HCT116 (cell line): ENCODE measurements at regions not wholly inside any gene's neighbourhood (a gene's known extent, or its start where the extent isn't known, plus 50 kb on each side); places are given as distances from the start of the nearest gene placed in this dataset.

Experiments
- ATAC-seq: fragments of 200-7000 bp; cut with Tn5 transposase; 2 replicates; pipeline ENCODE4 v1.9.1; 2020; ENCODE audit warnings: mild to moderate bottlenecking, moderate library complexity
- BruUV-seq: library from RNA; stranded (reverse); fragments of 400-500 nt; replicated peaks from 2 replicates; lab custom pipeline; 2021; lab: Mats Ljungman, UMichigan
- CTCF ChIA-PET: fragments of 300-600 bp; sonication (Branson Sonifier 250); formaldehyde crosslinking; loops from one replicate; lab custom pipeline; 2021; ENCODE audit warnings: antibody characterized with exemption; lab: Charles Lee
- POLR2A ChIA-PET: fragments of 300-600, 350-600 bp; sonication (Branson Sonifier 250); formaldehyde crosslinking; loops from one replicate; lab custom pipeline; 2021; ENCODE audit warnings: antibody characterized with exemption; lab: Charles Lee
- RAD21 ChIA-PET, 2 experiments: fragments of 300-600 bp; sonication (Branson Sonifier 250); formaldehyde crosslinking; loops; one replicate each; lab custom pipeline; 2023; ENCODE audit warnings: low total read pairs in 2 of 2; ENCODE audit not compliant: uncharacterized antibody in 2 of 2, unreplicated experiment in 2 of 2, low non-redundant PET in 1 of 2; lab: Charles Lee
- DNase-seq: peaks from one replicate; pipeline ENCODE4 v3.0.0-alpha.2; 2010; ENCODE audit warnings: low read depth, low spot score
- H2AFZ ChIP-seq: fragments of 200-600 bp; shearing (Covaris generic), sonication (generic); 2 replicates; pipeline ENCODE4 v1.6.1; 2017; ENCODE audit warnings: low read depth, mixed run types, mixed read lengths, antibody characterized with exemption, low read length; ENCODE audit not compliant: poor library complexity, severe bottlenecking
- H3K27ac ChIP-seq: 2 replicates; pipeline ENCODE4 v1.5.1; 2012; ENCODE audit warnings: low read depth, low read length
- H3K27me3 ChIP-seq: fragments of 200-600 bp; sonication (generic); 2 replicates; pipeline ENCODE4 v1.6.1; 2016; ENCODE audit warnings: mixed run types, low read length, mixed read lengths; ENCODE audit not compliant: insufficient read depth
- H3K36me3 ChIP-seq, 2 experiments: fragments of 200-500 bp in 1 of 2; fragments of 200-600 bp in 1 of 2; sonication (Bioruptor generic) in 1 of 2; sonication (generic) in 1 of 2; 2 replicates each; pipeline versions ENCODE4 v1.5.1 to v1.6.1; 2014 to 2016; ENCODE audit warnings: low read length in 2 of 2, inconsistent platforms in 1 of 2, mixed read lengths in 1 of 2, mixed run types in 1 of 2; ENCODE audit not compliant: insufficient read depth in 2 of 2, control insufficient read depth in 1 of 2
- H3K4me1 ChIP-seq, 2 experiments: fragments of 200-600 bp in 1 of 2; sonication (generic) in 1 of 2; 2 replicates each; pipeline versions ENCODE4 v1.5.1 to v1.6.1; 2012 to 2017; ENCODE audit warnings: low read length in 2 of 2, inconsistent platforms in 1 of 2, mild to moderate bottlenecking in 1 of 2, mixed read lengths in 1 of 2, mixed run types in 1 of 2, moderate library complexity in 1 of 2; ENCODE audit not compliant: insufficient read depth in 2 of 2, control insufficient read depth in 1 of 2
- H3K4me2 ChIP-seq: fragments of 200-600 bp; sonication (generic); 2 replicates; pipeline ENCODE4 v1.6.1; 2017; ENCODE audit warnings: mixed run types, low read length, mixed read lengths
- H3K4me3 ChIP-seq, 2 experiments: fragments of 200-600 bp in 1 of 2; sonication (generic) in 1 of 2; replicated peaks in 1 of 2; 2 replicates each; pipeline ENCODE4 v1.5.1; 2011 to 2016; ENCODE audit warnings: low read length in 2 of 2, control low read depth in 1 of 2, low read depth in 1 of 2, mild to moderate bottlenecking in 1 of 2, mixed read lengths in 1 of 2, mixed run types in 1 of 2
- H3K79me2 ChIP-seq: fragments of 200-600 bp; sonication (generic); 2 replicates; pipeline ENCODE4 v1.6.1; 2017; ENCODE audit warnings: mild to moderate bottlenecking, mixed run types, low read length, moderate library complexity, mixed read lengths; ENCODE audit not compliant: insufficient read depth
- H3K9ac ChIP-seq: fragments of 200-600 bp; sonication (generic); 2 replicates; pipeline ENCODE4 v1.6.1; 2016; ENCODE audit warnings: low read length, mixed read lengths
- H3K9me2 ChIP-seq: fragments of 200-600 bp; sonication (generic), shearing (Covaris generic); 2 replicates; pipeline ENCODE4 v1.6.1; 2017; ENCODE audit warnings: mixed run types, mild to moderate bottlenecking, moderate library complexity; ENCODE audit not compliant: insufficient read depth
- H3K9me3 ChIP-seq, 2 experiments: fragments of 200-500 bp in 1 of 2; fragments of 200-600 bp in 1 of 2; sonication (Bioruptor generic) in 1 of 2; sonication (generic) in 1 of 2; 2 replicates each; pipeline ENCODE4 v1.6.1; 2014 to 2017; ENCODE audit warnings: low read length in 2 of 2, mixed read lengths in 2 of 2, inconsistent platforms in 1 of 2, low read depth in 1 of 2, mild to moderate bottlenecking in 1 of 2, mixed run types in 1 of 2, moderate library complexity in 1 of 2; ENCODE audit not compliant: control insufficient read depth in 1 of 2, insufficient read depth in 1 of 2
- H4K20me1 ChIP-seq: fragments of 200-600 bp; sonication (generic), shearing (Covaris generic); 2 replicates; pipeline ENCODE4 v1.6.1; 2017; ENCODE audit warnings: mixed run types, mild to moderate bottlenecking, moderate library complexity; ENCODE audit not compliant: insufficient read depth
- CBX3 ChIP-seq: IDR thresholded peaks from 2 replicates; pipeline ENCODE4 v1.6.1; 2012; ENCODE audit warnings: low read depth
- EZH2 ChIP-seq: fragments of 200-600 bp; sonication (generic); IDR thresholded peaks from 2 replicates; pipeline ENCODE4 v1.6.1; 2017; ENCODE audit warnings: antibody characterized with exemption, mixed run types
- EZH2phosphoT487 ChIP-seq: fragments of 200-600 bp; IDR thresholded peaks from 2 replicates; pipeline ENCODE4 v1.6.1; 2018; ENCODE audit warnings: antibody characterized with exemption, borderline replicate concordance
- RAD21 ChIP-seq: IDR thresholded peaks from 2 replicates; pipeline ENCODE4 v1.6.1; 2012; ENCODE audit warnings: low read depth, mild to moderate bottlenecking
- REST ChIP-seq: IDR thresholded peaks from 2 replicates; pipeline ENCODE4 v1.6.1; 2012; ENCODE audit warnings: low read depth
- ZFX ChIP-seq: fragments of 450-650 bp; IDR thresholded peaks from 2 replicates; pipeline ENCODE4 v1.6.1; 2017
- intact Hi-C: fragments of 100-400 bp; cut with micrococcal nuclease; formaldehyde crosslinking; loops from 2 replicates; pipeline ENCODE4 v1.10.0; 2022

GRCh38 chr14:44795725-44796124 is 166.0 kb downstream of the KLHL28 start:
- Histone ChIP-seq H3K4me1 (no peaks in the 10 kb centered on the region), H3K79me2 (no peaks in the 10 kb centered on the region), H3K27ac (no peak overlapping the region), H3K9me2 (no peaks in the 10 kb centered on the region), H3K9me3 (no peaks in the 10 kb centered on the region), H3K4me3 (no peak overlapping the region), H3K36me3 (no peaks in the 10 kb centered on the region), H3K4me2 (no peak overlapping the region), H3K9ac (no peak overlapping the region), H2AFZ (no peak overlapping the region), H4K20me1 (no peaks in the 10 kb centered on the region; the same call in 1 of the 2 replicates), H3K27me3 (no peaks in the 10 kb centered on the region)
- ATAC-seq (no peak), DNase-seq (no peak)
- intact Hi-C loops, result no loop called here
- TF ChIP-seq RAD21 (no peak), ZFX (no peak), CBX3 (no peak), REST (no peak)
- BruUV-seq, result no TSS peak
- ChIA-PET CTCF (no interaction called here), POLR2A (no interaction called here), RAD21 (no interaction called here)

GRCh38 chr14:44791730-44792129 is 170.0 kb downstream of the KLHL28 start:
- Histone ChIP-seq H3K4me1 (no peaks in the 10 kb centered on the region), H3K27me3 (no peaks in the 10 kb centered on the region), H3K36me3 (no peaks in the 10 kb centered on the region), H2AFZ (no peak overlapping the region), H4K20me1 (no peaks in the 10 kb centered on the region; the same call in 1 of the 2 replicates), H3K9me3 (no peaks in the 10 kb centered on the region; a peak in 1 of 4 replicates), H3K27ac (no peak overlapping the region), H3K4me3 (no peak overlapping the region), H3K4me2 (no peak overlapping the region), H3K9ac (no peak overlapping the region), H3K79me2 (no peaks in the 10 kb centered on the region), H3K9me2 (no peaks in the 10 kb centered on the region)
- POLR2A ChIA-PET, result no interaction called here
- DNase-seq, result no peak
- RAD21 ChIA-PET, result no interaction called here
- intact Hi-C loops, result no loop called here
- CTCF ChIA-PET, result no interaction called here
- no peak for TF ChIP-seq EZH2
- no peak for TF ChIP-seq EZH2phosphoT487
- no peak for ATAC-seq
- BruUV-seq, result no TSS peak
